Right atrium auricular region (tissue), 2 donors: ENCODE measurements at regions not wholly inside any gene's neighbourhood (a gene's known extent, or its start where the extent isn't known, plus 50 kb on each side); places are given as distances from the start of the nearest gene placed in this dataset.
"Not testable (repeated sequence)": the region's sequence is repeated elsewhere in the genome, so short reads cannot be mapped to it uniquely, and the experiment has no call there.

ENCODE experiments used
- DNase-seq: peaks from one replicate; pipeline ENCODE4 v3.0.0-alpha.2; 2019; ENCODE audit warnings: low spot score
- H3K27ac ChIP-seq, 2 donors: fragments of 200-600 bp; sonication (generic); 1 replicate in 1 of 2; 2 replicates in 1 of 2; pipeline ENCODE4 v1.5.1; 2016 to 2019
- H3K27me3 ChIP-seq, 2 donors: fragments of 200-600 bp; sonication (generic); one replicate each; pipeline versions ENCODE4 v1.5.1 to v1.6.0; 2017 to 2019
- H3K36me3 ChIP-seq: fragments of 200-600 bp; sonication (generic); one replicate; pipeline ENCODE4 v1.5.1; 2016
- H3K4me1 ChIP-seq, 2 donors: fragments of 200-600 bp; sonication (generic); one replicate each; pipeline versions ENCODE4 v1.5.1 to v1.6.0; 2017 to 2019
- H3K4me3 ChIP-seq, 2 donors: fragments of 200-600 bp; sonication (generic); 1 replicate in 1 of 2; 2 replicates in 1 of 2; pipeline ENCODE4 v1.5.1; 2017 to 2019; ENCODE audit warnings: mild to moderate bottlenecking in 1 of 2, moderate library complexity in 1 of 2
- H3K9me3 ChIP-seq, 2 donors: fragments of 200-600 bp; sonication (generic); one replicate each; pipeline ENCODE4 v1.5.1; 2019
- CTCF ChIP-seq, 2 donors: fragments of 200-600 bp; sonication (generic); IDR thresholded peaks; one replicate each; pipeline ENCODE4 v1.5.1; 2019; ENCODE audit warnings: antibody characterized with exemption in 2 of 2

- Histone ChIP-seq H3K36me3 (no peaks in the 10 kb centered on the region), H3K4me1 (no peaks in the 10 kb centered on the region), H3K27me3 (no peaks in the 10 kb centered on the region), H3K9me3 (peaks cover 0 to 11% of the 10 kb centered on the region in 2 donors), H3K27ac (no peak overlapping the region), H3K4me3 (no peak overlapping the region)
- DNase-seq, result no peak
- TF ChIP-seq CTCF (IDR thresholded peaks at IDR 0.05), result no peak
Measured at GRCh38 chr10:16049782-16050181, 189.5 kb upstream of the MINDY3 start.

- Histone ChIP-seq H3K27ac (no peak overlapping the region), H3K9me3 (no peaks in the 10 kb centered on the region), H3K4me3 (no peak overlapping the region), H3K4me1 (no peaks in the 10 kb centered on the region), H3K27me3 (no peaks in the 10 kb centered on the region), H3K36me3 (no peaks in the 10 kb centered on the region)
- DNase-seq, result no peak
- TF ChIP-seq CTCF (IDR thresholded peaks at IDR 0.05), result no peak
Measured at GRCh38 chr10:16063350-16063749, 203.0 kb upstream of the MINDY3 start.

- not testable (repeated sequence) for DNase-seq, H3K4me3 ChIP-seq, H3K36me3 ChIP-seq, H3K27me3 ChIP-seq, H3K9me3 ChIP-seq, H3K27ac ChIP-seq, H3K4me1 ChIP-seq
Measured at GRCh38 chr10:16083551-16083950, 223.2 kb upstream of the MINDY3 start.

GRCh38 chr10:16105082-16105481 lies 244.8 kb upstream of the MINDY3 start:
- no peaks in the 10 kb centered on the region for H3K27me3 ChIP-seq
- no peak overlapping the region for H3K4me3 ChIP-seq
- no peak for DNase-seq
- no peaks in the 10 kb centered on the region for H3K4me1 ChIP-seq
- no peak overlapping the region for H3K27ac ChIP-seq
- no peak for TF ChIP-seq CTCF (IDR thresholded peaks at IDR 0.05)
- H3K9me3 ChIP-seq, result no peaks in the 10 kb centered on the region
- no peaks in the 10 kb centered on the region for H3K36me3 ChIP-seq

- Histone ChIP-seq H3K9me3 (no peaks in the 10 kb centered on the region), H3K27ac (no peak overlapping the region), H3K4me1 (no peaks in the 10 kb centered on the region), H3K36me3 (no peaks in the 10 kb centered on the region), H3K4me3 (no peak overlapping the region), H3K27me3 (no peaks in the 10 kb centered on the region)
- no peak for DNase-seq
- peak in 1 of 2 donors; percentile 65 for TF ChIP-seq CTCF (IDR thresholded peaks at IDR 0.05)
Measured at GRCh38 chr10:16116404-16117304, 256.3 kb upstream of the MINDY3 start.

- H3K36me3 ChIP-seq, result no peaks in the 10 kb centered on the region
- no peaks in the 10 kb centered on the region for H3K9me3 ChIP-seq
- H3K4me1 ChIP-seq, result no peaks in the 10 kb centered on the region
- DNase-seq, result no peak
- H3K27me3 ChIP-seq, result no peaks in the 10 kb centered on the region
- TF ChIP-seq CTCF (IDR thresholded peaks at IDR 0.05), result no peak
- no peak overlapping the region for H3K27ac ChIP-seq
- no peak overlapping the region for H3K4me3 ChIP-seq
Measured at GRCh38 chr10:16117305-16117695, 257.0 kb upstream of the MINDY3 start.
